ENCODE measurements at regions not wholly inside any gene's neighbourhood (a gene's known extent, or its start where the extent isn't known, plus 50 kb on each side); places are given as distances from the start of the nearest gene placed in this dataset.
"Not testable (repeated sequence)": the region's sequence is repeated elsewhere in the genome, so short reads cannot be mapped to it uniquely, and the experiment has no call there.

DNA sequence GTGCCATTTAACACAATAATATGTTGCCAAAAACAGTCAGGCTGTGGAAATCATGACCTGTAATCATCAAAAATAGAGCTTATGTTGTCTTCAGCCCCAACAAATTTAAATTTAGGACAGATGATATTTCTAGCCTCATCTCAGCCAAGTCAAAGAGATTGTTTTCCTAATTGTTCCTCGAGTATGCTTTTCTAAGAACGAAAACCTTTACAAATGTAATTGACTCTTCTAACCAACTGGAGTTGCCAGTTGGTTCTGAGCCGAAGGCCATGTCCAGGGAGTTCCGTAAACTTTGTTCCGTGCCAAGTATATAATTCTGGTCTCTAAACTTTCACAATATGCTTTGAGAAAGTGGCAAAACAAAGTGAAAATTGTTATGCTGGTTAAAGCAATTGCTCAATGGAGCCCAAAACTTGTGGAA is 160.8 kb downstream of the CEMIP2 start:
- no peak overlapping the region for H3K4me3 ChIP-seq
- WGBS, 2 donors = 61 to 68% methylated on average over 5 of the region's 5 CpGs
- no peaks in the 10 kb centered on the region for H3K4me1 ChIP-seq
- no peak for TF ChIP-seq POLR2A (IDR thresholded peaks at IDR 0.05)
- TF ChIP-seq CTCF (IDR thresholded peaks at IDR 0.05) = no peak
- H3K9me3 ChIP-seq = no peaks in the 10 kb centered on the region
- H3K27me3 ChIP-seq = no peaks in the 10 kb centered on the region
- no peaks in the 10 kb centered on the region for H3K36me3 ChIP-seq (ENCODE audit: low read depth, missing control alignments)
- intact Hi-C loops (cut with DNase I; ENCODE audit: low total_unique reads) = no loop called here
- no peak overlapping the region for H3K27ac ChIP-seq
- peak; percentile 31 for DNase-seq

DNA sequence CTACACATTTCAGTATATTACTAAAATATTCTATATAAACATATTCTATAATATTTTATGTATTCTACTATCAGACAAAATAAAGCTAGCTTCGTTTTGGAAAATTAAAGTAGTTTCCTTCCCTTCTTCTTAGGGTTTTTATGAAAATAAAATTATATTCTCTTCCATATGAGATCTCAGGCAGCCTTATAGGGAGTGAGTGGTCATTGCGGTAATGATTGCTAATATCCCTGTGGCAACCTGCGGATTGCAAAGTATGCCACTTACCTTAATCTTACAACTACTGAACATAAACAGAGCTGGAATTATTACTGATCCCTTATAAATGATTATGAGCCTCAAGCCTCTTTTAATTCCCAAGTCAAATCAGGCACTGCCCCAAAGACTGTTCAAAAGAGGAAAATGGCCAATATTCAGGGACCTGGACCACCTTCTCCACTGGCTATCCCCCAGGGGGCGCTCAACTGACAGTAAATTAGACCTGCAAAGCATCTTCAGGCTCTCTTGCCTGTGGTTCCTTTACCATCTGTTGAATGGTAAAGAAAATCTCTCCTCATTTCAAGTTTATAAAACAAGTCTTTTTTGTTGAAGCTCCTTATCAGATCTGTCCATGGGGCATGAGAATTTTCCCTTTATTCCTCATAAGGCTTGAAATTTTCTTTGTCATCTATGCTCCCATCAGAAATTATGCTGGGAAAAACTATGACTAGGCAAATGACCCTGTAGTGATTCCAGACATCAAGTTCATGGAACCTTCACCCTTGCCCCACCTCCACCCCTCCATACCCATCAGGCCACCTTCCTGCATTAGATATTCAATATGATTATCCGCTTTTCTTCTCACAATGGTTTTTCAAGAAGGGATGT is 163.9 kb downstream of the CEMIP2 start:
- Histone ChIP-seq H3K9me3 (no peaks in the 10 kb centered on the region), H3K27me3 (no peaks in the 10 kb centered on the region), H3K27ac (no peak overlapping the region), H3K4me1 (no peaks in the 10 kb centered on the region), H3K36me3 (ENCODE audit: low read depth, missing control alignments) (no peaks in the 10 kb centered on the region), H3K4me3 (no peak overlapping the region)
- WGBS, 2 donors = 74 to 78% methylated on average over 5 of the region's 5 CpGs
- peak; percentile 47 to 60 (median 53) for TF ChIP-seq CTCF (IDR thresholded peaks at IDR 0.05)
- TF ChIP-seq POLR2A (IDR thresholded peaks at IDR 0.05) = no peak
- intact Hi-C loops (cut with DNase I; ENCODE audit: low total_unique reads) = no loop called here
- peak; percentile 84 for DNase-seq

DNA sequence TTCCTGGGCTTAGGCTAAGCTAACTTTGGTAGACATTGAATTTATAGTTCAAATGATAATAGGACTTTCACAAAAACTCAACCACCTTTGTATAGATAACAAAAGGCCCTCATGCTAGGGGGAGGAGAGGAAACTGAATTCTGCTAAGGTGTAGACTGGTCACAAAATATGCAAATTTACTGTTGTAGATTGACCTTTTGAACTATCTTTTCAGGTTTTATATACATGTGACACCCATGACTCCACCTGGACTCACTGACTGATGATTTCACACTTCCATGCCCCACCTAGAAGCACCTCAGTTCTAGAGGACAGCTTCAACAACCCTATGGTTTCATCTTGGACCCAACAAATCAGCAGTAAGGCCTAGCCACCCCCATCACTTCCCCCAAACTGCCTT is 165.7 kb downstream of the CEMIP2 start:
- Histone ChIP-seq H3K4me3 (no peak overlapping the region), H3K36me3 (ENCODE audit: low read depth, missing control alignments) (no peaks in the 10 kb centered on the region), H3K27me3 (no peaks in the 10 kb centered on the region), H3K4me1 (no peaks in the 10 kb centered on the region), H3K9me3 (no peaks in the 10 kb centered on the region), H3K27ac (no peak overlapping the region)
- intact Hi-C loops (cut with DNase I; ENCODE audit: low total_unique reads) = no loop called here
- no peak for DNase-seq
- TF ChIP-seq CTCF (IDR thresholded peaks at IDR 0.05) (no peak), POLR2A (IDR thresholded peaks at IDR 0.05) (no peak)

- H3K4me1 ChIP-seq; H3K4me3 ChIP-seq; H3K27me3 ChIP-seq; H3K36me3 ChIP-seq (ENCODE audit: low read depth, missing control alignments); H3K9me3 ChIP-seq; DNase-seq; H3K27ac ChIP-seq; intact Hi-C loops (cut with DNase I; ENCODE audit: low total_unique reads): not testable (repeated sequence)
- 77 to 85% methylated on average over 12 of the region's 12 CpGs for WGBS, 2 donors
Measured at GRCh38 chr9:71595762-71596161, 172.6 kb downstream of the CEMIP2 start.

GRCh38 chr9:71594541-71594940 is 173.8 kb downstream of the CEMIP2 start:
- no peak for DNase-seq
- Histone ChIP-seq H3K27me3 (no peaks in the 10 kb centered on the region), H3K36me3 (ENCODE audit: low read depth, missing control alignments) (no peaks in the 10 kb centered on the region), H3K9me3 (no peaks in the 10 kb centered on the region), H3K4me1 (no peaks in the 10 kb centered on the region), H3K27ac (no peak overlapping the region), H3K4me3 (no peak overlapping the region)
- 93 to 97% methylated on average over 3 of the region's 3 CpGs for WGBS, 2 donors
- TF ChIP-seq CTCF (IDR thresholded peaks at IDR 0.05) (no peak), POLR2A (IDR thresholded peaks at IDR 0.05) (no peak)
- intact Hi-C loops (cut with DNase I; ENCODE audit: low total_unique reads) = no loop called here

Measured in testis (tissue), 2 donors.